Prostate gland (tissue), 2 donors: ENCODE measurements at regions not wholly inside any gene's neighbourhood (a gene's known extent, or its start where the extent isn't known, plus 50 kb on each side); places are given as distances from the start of the nearest gene placed in this dataset.
"Not testable (repeated sequence)": the region's sequence is repeated elsewhere in the genome, so short reads cannot be mapped to it uniquely, and the experiment has no call there.

Experiments
- POLR2A ChIP-seq: fragments of 450-650 bp; IDR thresholded peaks from one replicate; pipeline ENCODE4 v1.6.1; 2016; ENCODE audit warnings: antibody characterized with exemption, mild to moderate bottlenecking
- POLR2AphosphoS5 ChIP-seq: sonication (generic); formaldehyde crosslinking; IDR thresholded peaks from one replicate; pipeline ENCODE4 v1.6.1; 2017; ENCODE audit warnings: antibody characterized with exemption
- TF ChIP-seq, protein P1 (sequence below), 4 experiments: fragments of 200-600 bp in 2 of 4; fragments of 450-650 bp in 2 of 4; sonication (generic) in 2 of 4; IDR thresholded peaks; 1 replicate in 3 of 4; 2 replicates in 1 of 4; pipeline ENCODE4 v1.5.1; 2016 to 2019; ENCODE audit warnings: antibody characterized with exemption in 4 of 4, mild to moderate bottlenecking in 2 of 4, moderate library complexity in 2 of 4

DNA sequence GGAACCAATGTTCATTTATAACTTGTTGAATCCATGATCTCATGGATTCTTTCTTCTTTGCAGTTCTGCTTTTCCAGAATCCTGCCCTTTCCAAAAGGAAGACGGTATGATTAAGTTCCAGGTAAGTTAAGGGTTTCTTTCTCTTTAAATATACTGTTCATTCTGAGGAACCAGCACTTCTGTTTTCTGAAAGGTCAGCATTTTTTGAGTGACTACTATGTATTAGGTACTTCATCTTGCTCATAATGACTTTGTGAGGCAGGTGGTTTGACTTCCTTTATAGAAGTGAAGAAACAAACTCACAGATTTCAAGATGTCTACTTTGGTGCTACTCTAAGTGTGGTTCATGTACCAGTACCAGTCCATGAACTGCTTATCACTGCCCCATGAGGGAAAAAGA, 107.4 kb upstream of the GPR39 start:
- TF ChIP-seq, protein P1, sequence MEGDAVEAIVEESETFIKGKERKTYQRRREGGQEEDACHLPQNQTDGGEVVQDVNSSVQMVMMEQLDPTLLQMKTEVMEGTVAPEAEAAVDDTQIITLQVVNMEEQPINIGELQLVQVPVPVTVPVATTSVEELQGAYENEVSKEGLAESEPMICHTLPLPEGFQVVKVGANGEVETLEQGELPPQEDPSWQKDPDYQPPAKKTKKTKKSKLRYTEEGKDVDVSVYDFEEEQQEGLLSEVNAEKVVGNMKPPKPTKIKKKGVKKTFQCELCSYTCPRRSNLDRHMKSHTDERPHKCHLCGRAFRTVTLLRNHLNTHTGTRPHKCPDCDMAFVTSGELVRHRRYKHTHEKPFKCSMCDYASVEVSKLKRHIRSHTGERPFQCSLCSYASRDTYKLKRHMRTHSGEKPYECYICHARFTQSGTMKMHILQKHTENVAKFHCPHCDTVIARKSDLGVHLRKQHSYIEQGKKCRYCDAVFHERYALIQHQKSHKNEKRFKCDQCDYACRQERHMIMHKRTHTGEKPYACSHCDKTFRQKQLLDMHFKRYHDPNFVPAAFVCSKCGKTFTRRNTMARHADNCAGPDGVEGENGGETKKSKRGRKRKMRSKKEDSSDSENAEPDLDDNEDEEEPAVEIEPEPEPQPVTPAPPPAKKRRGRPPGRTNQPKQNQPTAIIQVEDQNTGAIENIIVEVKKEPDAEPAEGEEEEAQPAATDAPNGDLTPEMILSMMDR (IDR thresholded peaks at IDR 0.05) = not testable (repeated sequence)
- not testable (repeated sequence) for TF ChIP-seq POLR2AphosphoS5, POLR2A
